Upper lobe of left lung (tissue), 6 donors: ENCODE measurements at regions not wholly inside any gene's neighbourhood (a gene's known extent, or its start where the extent isn't known, plus 50 kb on each side); places are given as distances from the start of the nearest gene placed in this dataset.
"Not testable (repeated sequence)": the region's sequence is repeated elsewhere in the genome, so short reads cannot be mapped to it uniquely, and the experiment has no call there.

Experiments used
- ATAC-seq, 2 donors: fragments of 200-7000 bp; cut with Tn5 transposase; one replicate each; pipeline ENCODE4 v1.9.1; 2022; ENCODE audit warnings: mild to moderate bottlenecking in 2 of 2, moderate library complexity in 2 of 2; ENCODE audit not compliant: low FRiP score in 2 of 2
- DNase-seq, 2 donors: peaks; one replicate each; pipeline ENCODE4 v3.0.0-alpha.2; 2019 to 2020
- H3K27ac ChIP-seq, 4 donors: fragments of 200-600 bp; sonication (generic); one replicate each; pipeline ENCODE4 v1.5.1; 2016 to 2019
- H3K27me3 ChIP-seq, 4 donors: fragments of 200-600 bp; sonication (generic); one replicate each; pipeline ENCODE4 v1.5.1; 2017 to 2019
- H3K36me3 ChIP-seq, 4 donors: fragments of 200-600 bp; sonication (generic); one replicate each; pipeline ENCODE4 v1.5.1; 2016 to 2019
- H3K4me1 ChIP-seq, 4 donors: fragments of 200-600 bp; sonication (generic); one replicate each; pipeline ENCODE4 v1.5.1; 2018 to 2019
- H3K4me3 ChIP-seq, 4 donors: fragments of 200-600 bp; sonication (generic); one replicate each; pipeline ENCODE4 v1.5.1; 2017 to 2019; ENCODE audit warnings: mild to moderate bottlenecking in 2 of 4, moderate library complexity in 1 of 4
- H3K9me3 ChIP-seq, 4 donors: fragments of 200-600 bp; sonication (generic); one replicate each; pipeline ENCODE4 v1.5.1; 2018 to 2019
- CTCF ChIP-seq, 6 experiments: fragments of 450-650 bp in 4 of 6; fragments of 200-600 bp in 2 of 6; sonication (generic) in 2 of 6; IDR thresholded peaks; one replicate each; pipeline ENCODE4 v1.5.1; 2016 to 2019; ENCODE audit warnings: antibody characterized with exemption in 6 of 6
- EP300 ChIP-seq, 4 donors: sonication (generic); formaldehyde crosslinking; IDR thresholded peaks; one replicate each; pipeline ENCODE4 v1.5.1; 2017; ENCODE audit warnings: antibody characterized with exemption in 4 of 4, control low read depth in 2 of 4
- POLR2A ChIP-seq, 4 donors: fragments of 450-650 bp; IDR thresholded peaks; one replicate each; pipeline ENCODE4 v1.5.1; 2016 to 2017; ENCODE audit warnings: antibody characterized with exemption in 4 of 4, mild to moderate bottlenecking in 2 of 4
- POLR2AphosphoS5 ChIP-seq, 2 donors: sonication (generic); formaldehyde crosslinking; IDR thresholded peaks; one replicate each; pipeline ENCODE4 v1.5.1; 2017; ENCODE audit warnings: antibody characterized with exemption in 2 of 2
- WGBS, 2 donors: methylation state at CpG; one replicate each; pipeline ENCODE4 v1.1.5; 2017 to 2018; 5-methylcytosine and 5-hydroxymethylcytosine counted together
- donor health status: DM: no; HTN: no; CAD: no; lungs with moderate emphysema.
- donor health status: DM: no; HTN: yes; CAD: no; lungs with severe emphysema.

- ATAC-seq = no peak
- H3K36me3 ChIP-seq = no peaks in the 10 kb centered on the region
- WGBS, 2 donors = 81 to 83% methylated on average over 1 of the region's 1 CpG
- no peaks in the 10 kb centered on the region for H3K27me3 ChIP-seq
- H3K4me1 ChIP-seq = no peaks in the 10 kb centered on the region
- no peak overlapping the region for H3K4me3 ChIP-seq
- no peak for TF ChIP-seq EP300 (IDR thresholded peaks at IDR 0.05)
- no peak for TF ChIP-seq POLR2AphosphoS5 (IDR thresholded peaks at IDR 0.05)
- TF ChIP-seq POLR2A (IDR thresholded peaks at IDR 0.05) = no peak
- TF ChIP-seq CTCF (IDR thresholded peaks at IDR 0.05) = no peak
- peaks cover 0 to 2% (median 0%) of the 10 kb centered on the region in 4 donors for H3K9me3 ChIP-seq
- H3K27ac ChIP-seq = no peak overlapping the region
- no peak for DNase-seq
Observed at GRCh38 chr7:119988401-119988800, 284.6 kb upstream of the KCND2 start.

- no peaks in the 10 kb centered on the region for H3K36me3 ChIP-seq
- TF ChIP-seq CTCF (IDR thresholded peaks at IDR 0.05) (no peak), EP300 (IDR thresholded peaks at IDR 0.05) (no peak), POLR2A (IDR thresholded peaks at IDR 0.05) (no peak), POLR2AphosphoS5 (IDR thresholded peaks at IDR 0.05) (no peak)
- no peak overlapping the region for H3K27ac ChIP-seq
- no peak for ATAC-seq
- no peaks in the 10 kb centered on the region for H3K4me1 ChIP-seq
- no peak overlapping the region for H3K4me3 ChIP-seq
- H3K9me3 ChIP-seq = no peaks in the 10 kb centered on the region
- 73 to 80% methylated on average over 3 of the region's 3 CpGs for WGBS, 2 donors
- no peak for DNase-seq
- no peaks in the 10 kb centered on the region for H3K27me3 ChIP-seq
Observed at GRCh38 chr7:119994928-119995327, 278.0 kb upstream of the KCND2 start.

GRCh38 chr7:119996634-119997033 lies 276.3 kb upstream of the KCND2 start:
- Histone ChIP-seq H3K4me1 (no peaks in the 10 kb centered on the region), H3K27me3 (no peaks in the 10 kb centered on the region), H3K4me3 (no peak overlapping the region), H3K27ac (no peak overlapping the region), H3K9me3 (no peaks in the 10 kb centered on the region), H3K36me3 (no peaks in the 10 kb centered on the region)
- no peak for DNase-seq
- TF ChIP-seq EP300 (IDR thresholded peaks at IDR 0.05) = no peak
- TF ChIP-seq POLR2A (IDR thresholded peaks at IDR 0.05) = no peak
- no peak for TF ChIP-seq POLR2AphosphoS5 (IDR thresholded peaks at IDR 0.05)
- no peak for TF ChIP-seq CTCF (IDR thresholded peaks at IDR 0.05)
- 43 to 44% methylated on average over 3 of the region's 3 CpGs for WGBS, 2 donors
- no peak for ATAC-seq

GRCh38 chr7:119999738-120000475 lies 273.1 kb upstream of the KCND2 start:
- Histone ChIP-seq H3K27me3 (no peaks in the 10 kb centered on the region), H3K4me1 (no peaks in the 10 kb centered on the region), H3K36me3 (no peaks in the 10 kb centered on the region), H3K4me3 (no peak overlapping the region), H3K9me3 (no peaks in the 10 kb centered on the region), H3K27ac (no peak overlapping the region)
- no peak for ATAC-seq
- 87 to 93% methylated on average over 5 of the region's 5 CpGs for WGBS, 2 donors
- TF ChIP-seq POLR2AphosphoS5 (IDR thresholded peaks at IDR 0.05) (no peak), POLR2A (IDR thresholded peaks at IDR 0.05) (no peak), CTCF (IDR thresholded peaks at IDR 0.05) (no peak), EP300 (IDR thresholded peaks at IDR 0.05) (no peak)
- DNase-seq = no peak

GRCh38 chr7:120005720-120006119 lies 267.3 kb upstream of the KCND2 start:
- 88 to 92% methylated on average over 6 of the region's 6 CpGs for WGBS, 2 donors
- ATAC-seq = no peak

GRCh38 chr7:120014301-120014700 lies 258.7 kb upstream of the KCND2 start:
- H3K4me1 ChIP-seq, DNase-seq, H3K4me3 ChIP-seq, H3K9me3 ChIP-seq, H3K27me3 ChIP-seq, H3K27ac ChIP-seq, ATAC-seq, H3K36me3 ChIP-seq: not testable (repeated sequence)
- 77 to 80% methylated on average over 5 of the region's 5 CpGs for WGBS, 2 donors

More at GRCh38 chr7:120005720-120006119, 267.3 kb upstream of the KCND2 start:
- H3K9me3 ChIP-seq = no peaks in the 10 kb centered on the region
- TF ChIP-seq POLR2AphosphoS5 (IDR thresholded peaks at IDR 0.05) = no peak
- TF ChIP-seq POLR2A (IDR thresholded peaks at IDR 0.05) = no peak
- no peak for TF ChIP-seq CTCF (IDR thresholded peaks at IDR 0.05)
- no peak for DNase-seq
- H3K36me3 ChIP-seq = no peaks in the 10 kb centered on the region
- H3K4me3 ChIP-seq = no peak overlapping the region
- no peaks in the 10 kb centered on the region for H3K4me1 ChIP-seq
- no peaks in the 10 kb centered on the region for H3K27me3 ChIP-seq
- H3K27ac ChIP-seq = no peak overlapping the region
